Tibial nerve (tissue), 4 donors: ENCODE measurements at regions not wholly inside any gene's neighbourhood (a gene's known extent, or its start where the extent isn't known, plus 50 kb on each side); places are given as distances from the start of the nearest gene placed in this dataset.

Source experiments
- DNase-seq, 2 donors: peaks; one replicate each; pipeline ENCODE4 v3.0.0-alpha.2; 2019; ENCODE audit warnings: low spot score in 2 of 2
- H3K27ac ChIP-seq, 4 donors: fragments of 200-600 bp; sonication (generic) in 3 of 4; one replicate each; pipeline ENCODE4 v1.5.1; 2017 to 2019; ENCODE audit warnings: mild to moderate bottlenecking in 1 of 4
- H3K27me3 ChIP-seq, 2 donors: fragments of 200-600 bp; sonication (generic) in 1 of 2; one replicate each; pipeline versions ENCODE4 v1.5.1 to v1.6.0; 2017 to 2019
- H3K36me3 ChIP-seq, 3 donors: fragments of 200-600 bp; sonication (generic); one replicate each; pipeline ENCODE4 v1.5.1; 2018 to 2019
- H3K4me1 ChIP-seq, 4 donors: fragments of 200-600 bp; sonication (generic) in 3 of 4; one replicate each; pipeline ENCODE4 v1.5.1; 2017 to 2019
- H3K4me3 ChIP-seq, 4 donors: fragments of 200-600 bp; sonication (generic) in 3 of 4; one replicate each; pipeline ENCODE4 v1.5.1; 2017 to 2019; ENCODE audit warnings: mild to moderate bottlenecking in 1 of 4, moderate library complexity in 1 of 4
- H3K9me3 ChIP-seq, 4 donors: fragments of 200-600 bp; sonication (generic) in 3 of 4; one replicate each; pipeline ENCODE4 v1.5.1; 2017 to 2019
- CTCF ChIP-seq, 5 experiments: fragments of 200-600 bp in 3 of 5; fragments of 450-650 bp in 2 of 5; sonication (generic) in 3 of 5; IDR thresholded peaks; one replicate each; pipeline ENCODE4 v1.5.1; 2016 to 2019; ENCODE audit warnings: antibody characterized with exemption in 5 of 5, mild to moderate bottlenecking in 3 of 5, moderate library complexity in 2 of 5
- EP300 ChIP-seq, 2 donors: sonication (generic); formaldehyde crosslinking; IDR thresholded peaks; one replicate each; pipeline ENCODE4 v1.6.1; 2017; ENCODE audit warnings: antibody characterized with exemption in 2 of 2, mild to moderate bottlenecking in 1 of 2
- POLR2A ChIP-seq, 2 donors: fragments of 450-650 bp; IDR thresholded peaks; one replicate each; pipeline ENCODE4 v1.6.1; 2017; ENCODE audit warnings: antibody characterized with exemption in 2 of 2, mild to moderate bottlenecking in 2 of 2, moderate library complexity in 2 of 2
- WGBS, 2 donors: methylation state at CpG; one replicate each; pipeline ENCODE4 v1.1.5; 2018; 5-methylcytosine and 5-hydroxymethylcytosine counted together

- 79 to 90% methylated on average over 2 of the region's 2 CpGs for WGBS, 2 donors
- Histone ChIP-seq H3K4me1 (no peaks in the 10 kb centered on the region), H3K9me3 (no peaks in the 10 kb centered on the region), H3K27me3 (no peaks in the 10 kb centered on the region), H3K27ac (no peak overlapping the region), H3K4me3 (no peak overlapping the region), H3K36me3 (no peaks in the 10 kb centered on the region)
- DNase-seq, result no peak
- TF ChIP-seq CTCF (IDR thresholded peaks at IDR 0.05) (no peak), EP300 (IDR thresholded peaks at IDR 0.05) (no peak), POLR2A (IDR thresholded peaks at IDR 0.05) (no peak)
These were observed 265.7 kb downstream of the JRKL start for GRCh38 chr11:96655474-96655873.

- no peak overlapping the region for H3K27ac ChIP-seq
- H3K4me3 ChIP-seq, result no peak overlapping the region
- WGBS, 2 donors, result 70 to 76% methylated on average over 5 of the region's 5 CpGs
- H3K36me3 ChIP-seq, result no peaks in the 10 kb centered on the region
- no peak for DNase-seq
- TF ChIP-seq POLR2A (IDR thresholded peaks at IDR 0.05) (no peak), CTCF (IDR thresholded peaks at IDR 0.05) (no peak), EP300 (IDR thresholded peaks at IDR 0.05) (no peak)
- H3K4me1 ChIP-seq, result no peaks in the 10 kb centered on the region
- no peaks in the 10 kb centered on the region for H3K9me3 ChIP-seq
- no peaks in the 10 kb centered on the region for H3K27me3 ChIP-seq
These were observed 268.6 kb downstream of the JRKL start for GRCh38 chr11:96658436-96658835.

- H3K27me3 ChIP-seq, result no peaks in the 10 kb centered on the region
- WGBS, 2 donors, result 58 to 60% methylated on average over 2 of the region's 2 CpGs
These were observed 274.3 kb downstream of the JRKL start for GRCh38 chr11:96664110-96664509.

GRCh38 chr11:96680211-96681018 is 290.6 kb downstream of the JRKL start:
- no peak for DNase-seq
- Histone ChIP-seq H3K27ac (no peak overlapping the region), H3K4me1 (no peaks in the 10 kb centered on the region), H3K4me3 (no peak overlapping the region), H3K36me3 (no peaks in the 10 kb centered on the region), H3K27me3 (no peaks in the 10 kb centered on the region), H3K9me3 (no peaks in the 10 kb centered on the region)
- 54 to 65% methylated on average over 5 of the region's 5 CpGs for WGBS, 2 donors
- TF ChIP-seq POLR2A (IDR thresholded peaks at IDR 0.05) (no peak), CTCF (IDR thresholded peaks at IDR 0.05) (no peak), EP300 (IDR thresholded peaks at IDR 0.05) (no peak)

More at GRCh38 chr11:96664110-96664509, 274.3 kb downstream of the JRKL start:
- Histone ChIP-seq H3K4me1 (no peaks in the 10 kb centered on the region), H3K4me3 (no peak overlapping the region), H3K36me3 (no peaks in the 10 kb centered on the region), H3K27ac (no peak overlapping the region), H3K9me3 (no peaks in the 10 kb centered on the region)
- no peak for DNase-seq
- TF ChIP-seq POLR2A (IDR thresholded peaks at IDR 0.05) (no peak), EP300 (IDR thresholded peaks at IDR 0.05) (no peak), CTCF (IDR thresholded peaks at IDR 0.05) (no peak)

GRCh38 chr11:96681019-96681716 is 291.4 kb downstream of the JRKL start:
- Histone ChIP-seq H3K4me3 (no peak overlapping the region), H3K36me3 (no peaks in the 10 kb centered on the region), H3K9me3 (no peaks in the 10 kb centered on the region), H3K4me1 (no peaks in the 10 kb centered on the region), H3K27ac (no peak overlapping the region), H3K27me3 (no peaks in the 10 kb centered on the region)
- no peak for DNase-seq
- no peak for TF ChIP-seq CTCF (IDR thresholded peaks at IDR 0.05)
- no peak for TF ChIP-seq POLR2A (IDR thresholded peaks at IDR 0.05)
- no peak for TF ChIP-seq EP300 (IDR thresholded peaks at IDR 0.05)
- 71 to 75% methylated on average over 5 of the region's 5 CpGs for WGBS, 2 donors
